Large intestine (tissue), 3 donors: ENCODE measurements at regions not wholly inside any gene's neighbourhood (a gene's known extent, or its start where the extent isn't known, plus 50 kb on each side); places are given as distances from the start of the nearest gene placed in this dataset.

Source experiments
- DNase-seq, 2 donors: peaks; one replicate each; pipeline versions ENCODE4 v3.0.0 to v3.0.0-alpha.2; 2013
- H3K27ac ChIP-seq: one replicate; pipeline ENCODE4 v1.5.1; 2013; ENCODE audit warnings: low read length
- H3K27me3 ChIP-seq: 2 replicates; pipeline ENCODE4 v1.6.1; 2013; ENCODE audit warnings: low read length; ENCODE audit not compliant: control insufficient read depth, insufficient read depth
- H3K36me3 ChIP-seq: 2 replicates; pipeline ENCODE4 v1.6.1; 2013; ENCODE audit warnings: low read length; ENCODE audit not compliant: control insufficient read depth, insufficient read depth
- H3K4me1 ChIP-seq: one replicate; pipeline ENCODE4 v1.6.1; 2013; ENCODE audit warnings: low read length; ENCODE audit not compliant: control insufficient read depth, insufficient read depth
- H3K4me3 ChIP-seq: one replicate; pipeline ENCODE4 v1.5.1; 2013; ENCODE audit warnings: low read length
- H3K9me3 ChIP-seq: one replicate; pipeline ENCODE4 v1.6.1; 2013; ENCODE audit warnings: mild to moderate bottlenecking, low read depth, low read length, moderate library complexity; ENCODE audit not compliant: control insufficient read depth
- WGBS: methylation state at CpG from one replicate; pipeline ENCODE4 v1.1.5; 2013; ENCODE audit warnings: low lambda C conversion rate; ENCODE audit not compliant: insufficient coverage; 5-methylcytosine and 5-hydroxymethylcytosine counted together

DNA sequence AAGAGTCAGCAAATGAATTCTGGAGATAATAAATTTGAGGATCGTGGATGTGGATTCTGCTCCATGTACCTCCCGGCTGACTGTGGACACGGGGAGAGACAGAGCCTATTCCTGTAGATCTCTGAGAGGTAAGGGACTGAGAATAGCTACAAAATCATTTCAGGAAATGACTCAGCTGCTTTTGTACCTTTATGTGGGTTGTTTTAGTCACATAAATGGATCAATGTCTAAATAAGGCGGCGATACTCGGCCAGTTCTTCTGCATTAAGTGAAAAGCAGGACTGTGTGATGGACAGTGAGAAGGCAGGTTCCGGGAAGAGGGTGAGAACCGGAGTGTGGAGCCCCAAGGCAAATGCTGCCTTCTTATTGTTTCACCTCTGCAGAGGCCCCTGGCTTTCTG lies 128.1 kb downstream of the EFNB2 start:
- WGBS, result no CpG with 5 or more reads among the region's 8 CpGs
- no peak overlapping the region for H3K4me3 ChIP-seq
- no peaks in the 10 kb centered on the region for H3K27me3 ChIP-seq
- no peaks in the 10 kb centered on the region for H3K36me3 ChIP-seq
- no peaks in the 10 kb centered on the region for H3K9me3 ChIP-seq
- no peak overlapping the region for H3K27ac ChIP-seq
- no peaks in the 10 kb centered on the region for H3K4me1 ChIP-seq
- DNase-seq, result no peak

- Histone ChIP-seq H3K4me3 (no peak overlapping the region), H3K27me3 (no peaks in the 10 kb centered on the region), H3K36me3 (no peaks in the 10 kb centered on the region), H3K9me3 (no peaks in the 10 kb centered on the region), H3K4me1 (no peaks in the 10 kb centered on the region), H3K27ac (no peak overlapping the region)
- WGBS, result no CpG with 5 or more reads among the region's 6 CpGs
- DNase-seq, result no peak
Observed at GRCh38 chr13:106405731-106406130, 129.7 kb downstream of the EFNB2 start.

GRCh38 chr13:106403280-106403679 lies 132.2 kb downstream of the EFNB2 start:
- H3K36me3 ChIP-seq, result no peaks in the 10 kb centered on the region
- no peaks in the 10 kb centered on the region for H3K9me3 ChIP-seq
- H3K4me3 ChIP-seq, result no peak overlapping the region
- no peak overlapping the region for H3K27ac ChIP-seq
- DNase-seq, result no peak
- no CpG with 5 or more reads among the region's 4 CpGs for WGBS
- no peaks in the 10 kb centered on the region for H3K4me1 ChIP-seq
- H3K27me3 ChIP-seq, result no peaks in the 10 kb centered on the region

DNA sequence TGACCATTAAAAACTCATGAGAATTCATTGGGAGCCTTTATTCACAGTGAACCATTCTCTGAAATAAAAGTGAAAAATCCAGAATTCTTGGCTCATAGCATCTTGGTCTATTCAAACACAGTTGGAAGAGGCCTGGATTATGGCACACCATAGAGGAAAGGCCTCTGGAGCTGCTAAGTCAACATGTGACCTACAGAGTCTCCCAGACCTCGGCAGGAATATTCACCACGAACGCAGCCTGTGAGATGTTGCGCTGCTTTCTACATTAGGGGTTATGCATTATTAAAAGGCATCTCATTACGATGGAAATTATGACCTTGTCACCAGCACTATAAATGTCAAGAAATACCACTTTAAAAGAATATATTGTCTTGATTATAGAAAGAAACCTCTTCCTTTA lies 132.6 kb downstream of the EFNB2 start:
- Histone ChIP-seq H3K4me1 (no peaks in the 10 kb centered on the region), H3K9me3 (no peaks in the 10 kb centered on the region), H3K27me3 (no peaks in the 10 kb centered on the region), H3K27ac (no peak overlapping the region), H3K4me3 (no peak overlapping the region), H3K36me3 (no peaks in the 10 kb centered on the region)
- no peak for DNase-seq
- WGBS, result 100% methylated on average over 1 of the region's 5 CpGs

- WGBS, result 71% methylated on average over 1 of the region's 3 CpGs
- H3K4me3 ChIP-seq, result no peak overlapping the region
- H3K9me3 ChIP-seq, result no peaks in the 10 kb centered on the region
- H3K4me1 ChIP-seq, result no peaks in the 10 kb centered on the region
- H3K27me3 ChIP-seq, result no peaks in the 10 kb centered on the region
- no peak for DNase-seq
- H3K36me3 ChIP-seq, result no peaks in the 10 kb centered on the region
- no peak overlapping the region for H3K27ac ChIP-seq
Observed at GRCh38 chr13:106401081-106401480, 134.4 kb downstream of the EFNB2 start.

DNA sequence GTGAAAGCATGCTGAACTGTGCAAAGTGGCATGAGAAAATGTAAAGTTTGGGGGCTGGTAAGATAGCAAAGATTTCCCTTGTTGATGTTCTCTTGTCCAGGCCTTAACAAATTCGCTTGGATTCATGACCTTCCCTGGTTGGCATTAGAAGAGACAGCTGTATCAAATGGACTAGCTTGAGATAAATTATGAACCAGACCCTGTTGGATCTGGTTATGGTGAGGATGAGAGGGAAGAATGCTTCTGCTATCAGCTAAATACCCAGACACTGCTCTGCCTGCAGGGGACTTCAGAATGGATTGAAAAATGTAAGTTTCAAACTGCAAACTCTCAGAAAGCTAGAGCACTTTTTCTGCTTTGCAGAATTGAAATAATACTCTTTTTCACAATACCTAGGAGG lies 135.2 kb downstream of the EFNB2 start:
- no peaks in the 10 kb centered on the region for H3K4me1 ChIP-seq
- no peaks in the 10 kb centered on the region for H3K36me3 ChIP-seq
- H3K27ac ChIP-seq, result no peak overlapping the region
- H3K4me3 ChIP-seq, result no peak overlapping the region
- H3K9me3 ChIP-seq, result no peaks in the 10 kb centered on the region
- no peak for DNase-seq
- no CpG with 5 or more reads among the region's 1 CpG for WGBS
- no peaks in the 10 kb centered on the region for H3K27me3 ChIP-seq

- DNase-seq, result no peak
- H3K27ac ChIP-seq, result no peak overlapping the region
- WGBS, result 100% methylated on average over 1 of the region's 1 CpG
- H3K4me1 ChIP-seq, result no peaks in the 10 kb centered on the region
- no peaks in the 10 kb centered on the region for H3K9me3 ChIP-seq
- no peaks in the 10 kb centered on the region for H3K27me3 ChIP-seq
- H3K36me3 ChIP-seq, result no peaks in the 10 kb centered on the region
- H3K4me3 ChIP-seq, result no peak overlapping the region
Observed at GRCh38 chr13:106398289-106398688, 137.2 kb downstream of the EFNB2 start.

DNA sequence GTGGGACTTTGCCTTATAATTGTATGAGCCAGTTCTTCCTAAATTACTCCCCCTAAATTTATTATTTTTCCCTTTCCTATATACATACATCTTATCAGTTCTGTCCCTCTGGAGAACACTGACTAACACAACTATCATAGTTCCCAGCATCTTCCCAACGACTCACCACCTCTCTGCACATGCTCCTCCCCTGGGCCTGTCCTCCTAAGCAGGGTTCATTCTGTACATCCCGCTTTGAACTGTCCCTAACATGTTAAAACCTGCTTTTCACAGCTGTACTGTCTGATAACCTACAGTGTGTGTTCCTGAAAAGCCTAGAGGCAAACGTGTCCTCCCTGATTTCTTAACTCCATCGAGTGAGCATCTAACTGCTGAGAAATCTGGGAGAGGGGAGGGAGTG lies 141.7 kb downstream of the EFNB2 start:
- H3K27me3 ChIP-seq, result no peaks in the 10 kb centered on the region
- no peaks in the 10 kb centered on the region for H3K36me3 ChIP-seq
- no peaks in the 10 kb centered on the region for H3K9me3 ChIP-seq
- H3K4me3 ChIP-seq, result no peak overlapping the region
- WGBS, result no CpG with 5 or more reads among the region's 4 CpGs
- peaks cover 5% of the 10 kb centered on the region for H3K4me1 ChIP-seq
- H3K27ac ChIP-seq, result no peak overlapping the region
- no peak for DNase-seq

DNA sequence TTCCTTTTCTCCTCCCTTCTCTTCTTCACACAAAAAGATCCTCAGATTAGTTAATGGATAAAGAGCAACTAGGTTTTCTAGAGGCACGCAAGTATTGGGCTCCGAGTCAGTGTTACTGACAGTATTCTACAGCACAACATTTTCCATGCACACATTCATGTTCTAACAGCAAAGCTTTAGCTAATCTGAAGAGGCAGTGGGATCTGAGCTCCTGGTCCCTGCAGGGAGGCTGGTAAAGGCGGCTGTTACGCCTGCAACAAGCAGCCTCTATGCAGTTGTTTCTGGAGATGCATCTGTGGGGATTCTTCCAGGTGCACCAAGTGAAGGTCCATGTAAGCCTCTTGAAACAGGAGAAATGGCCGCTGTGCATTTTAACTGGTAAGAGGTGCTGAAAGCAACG lies 143.8 kb downstream of the EFNB2 start:
- Histone ChIP-seq H3K36me3 (no peaks in the 10 kb centered on the region), H3K27ac (no peak overlapping the region), H3K4me3 (no peak overlapping the region), H3K27me3 (no peaks in the 10 kb centered on the region), H3K9me3 (no peaks in the 10 kb centered on the region), H3K4me1 (peaks cover 5% of the 10 kb centered on the region)
- no CpG with 5 or more reads among the region's 6 CpGs for WGBS
- DNase-seq, result no peak

DNA sequence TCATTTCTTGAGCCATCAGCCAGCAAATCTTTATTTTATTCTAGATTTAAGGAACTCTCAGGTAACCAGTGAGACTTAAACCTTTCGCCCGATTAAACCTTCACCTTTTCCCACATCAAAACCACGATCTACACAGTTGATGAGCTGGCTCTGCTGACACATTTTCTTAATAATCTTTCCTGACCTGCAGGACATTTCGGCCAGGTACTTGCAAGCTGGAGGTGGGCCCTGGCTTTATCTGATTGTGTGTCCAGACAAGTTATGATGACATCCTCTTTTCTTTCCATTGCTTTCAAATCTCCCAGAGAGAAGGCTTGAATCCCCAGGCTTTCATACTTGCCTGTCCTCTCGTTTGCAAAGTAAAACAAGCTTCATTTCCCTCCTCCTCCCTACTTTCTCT lies 144.2 kb downstream of the EFNB2 start:
- peaks cover 5% of the 10 kb centered on the region for H3K4me1 ChIP-seq
- whole genome bisulfite sequencing, result 83% methylated on average over 4 of the region's 5 CpGs
- H3K36me3 ChIP-seq, result no peaks in the 10 kb centered on the region
- no peaks in the 10 kb centered on the region for H3K9me3 ChIP-seq
- H3K27ac ChIP-seq, result no peak overlapping the region
- no peak overlapping the region for H3K4me3 ChIP-seq
- H3K27me3 ChIP-seq, result no peaks in the 10 kb centered on the region
- DNase-seq, result no peak

- Histone ChIP-seq H3K4me3 (no peak overlapping the region), H3K4me1 (peaks cover 5% of the 10 kb centered on the region), H3K36me3 (no peaks in the 10 kb centered on the region), H3K27me3 (no peaks in the 10 kb centered on the region), H3K27ac (no peak overlapping the region), H3K9me3 (no peaks in the 10 kb centered on the region)
- WGBS, result 20% methylated on average over 1 of the region's 1 CpG
- DNase-seq, result no peak
Observed at GRCh38 chr13:106390367-106390766, 145.1 kb downstream of the EFNB2 start.
